H9 (cell line): ENCODE measurements at regions not wholly inside any gene's neighbourhood (a gene's known extent, or its start where the extent isn't known, plus 50 kb on each side); places are given as distances from the start of the nearest gene placed in this dataset.

Experiments used
- DNase-seq: peaks from one replicate; pipeline ENCODE4 v3.0.0-alpha.2; 2017
- H2AFZ ChIP-seq: one replicate; pipeline ENCODE4 v1.6.1; 2013; ENCODE audit warnings: mild to moderate bottlenecking, low read length, control low read depth, moderate library complexity
- H2AK5ac ChIP-seq: 2 replicates; pipeline ENCODE4 v1.6.1; 2013; ENCODE audit warnings: low read length, control low read depth, mixed read lengths; ENCODE audit not compliant: insufficient read length
- H2BK120ac ChIP-seq: one replicate; pipeline ENCODE4 v1.6.1; 2013; ENCODE audit warnings: low read depth, mild to moderate bottlenecking, low read length, control low read depth, inconsistent platforms; ENCODE audit not compliant: poor library complexity, severe bottlenecking
- H2BK12ac ChIP-seq: 2 replicates; pipeline ENCODE4 v1.6.1; 2013; ENCODE audit warnings: low read length, control low read depth, mixed read lengths, low read depth; ENCODE audit not compliant: insufficient read length
- H2BK15ac ChIP-seq: 2 replicates; pipeline ENCODE4 v1.6.1; 2013; ENCODE audit warnings: low read depth, low read length, control low read depth
- H2BK20ac ChIP-seq: one replicate; pipeline ENCODE4 v1.6.1; 2013; ENCODE audit warnings: low read depth, mild to moderate bottlenecking, low read length, control low read depth, inconsistent platforms; ENCODE audit not compliant: poor library complexity, severe bottlenecking
- H2BK5ac ChIP-seq: 2 replicates; pipeline ENCODE4 v1.6.1; 2013; ENCODE audit warnings: low read length, control low read depth, mixed read lengths; ENCODE audit not compliant: insufficient read length
- H3K14ac ChIP-seq: 2 replicates; pipeline ENCODE4 v1.6.1; 2013; ENCODE audit warnings: low read length, control low read depth; ENCODE audit not compliant: insufficient read depth
- H3K18ac ChIP-seq: 2 replicates; pipeline ENCODE4 v1.6.1; 2013; ENCODE audit warnings: low read depth, mild to moderate bottlenecking, mixed read lengths, low read length, control low read depth; ENCODE audit not compliant: insufficient read length
- H3K23ac ChIP-seq: 2 replicates; pipeline ENCODE4 v1.6.1; 2013; ENCODE audit warnings: low read length, control low read depth, mixed read lengths, low read depth; ENCODE audit not compliant: insufficient read length
- H3K23me2 ChIP-seq: 2 replicates; pipeline ENCODE4 v1.6.1; 2013; ENCODE audit warnings: low read depth, mild to moderate bottlenecking, mixed read lengths, low read length, control low read depth; ENCODE audit not compliant: insufficient read length, poor library complexity, severe bottlenecking
- H3K27ac ChIP-seq: 2 replicates; pipeline ENCODE4 v1.5.1; 2013; ENCODE audit warnings: low read length, control low read depth, mixed read lengths, low read depth; ENCODE audit not compliant: insufficient read length
- H3K27me3 ChIP-seq: 2 replicates; pipeline ENCODE4 v1.6.1; 2013; ENCODE audit warnings: low read length, control low read depth, inconsistent platforms; ENCODE audit not compliant: insufficient read depth
- H3K4ac ChIP-seq: 2 replicates; pipeline ENCODE4 v1.6.1; 2013; ENCODE audit warnings: low read depth, mild to moderate bottlenecking, control low read depth, inconsistent platforms, low read length, moderate library complexity
- H3K4me1 ChIP-seq: 2 replicates; pipeline ENCODE4 v1.6.1; 2013; ENCODE audit warnings: low read length, control low read depth, inconsistent platforms; ENCODE audit not compliant: insufficient read depth
- H3K4me2 ChIP-seq: 2 replicates; pipeline ENCODE4 v1.6.1; 2013; ENCODE audit warnings: low read length, control low read depth, mixed read lengths; ENCODE audit not compliant: insufficient read length, insufficient read depth
- H3K56ac ChIP-seq: 2 replicates; pipeline ENCODE4 v1.6.1; 2013; ENCODE audit warnings: low read depth, mild to moderate bottlenecking, mixed read lengths, low read length, control low read depth; ENCODE audit not compliant: insufficient read length
- H3K79me1 ChIP-seq: 2 replicates; pipeline ENCODE4 v1.6.1; 2013; ENCODE audit warnings: low read depth, mild to moderate bottlenecking, moderate library complexity, low read length, control low read depth, inconsistent platforms; ENCODE audit not compliant: insufficient read depth, poor library complexity, severe bottlenecking
- H3K79me2 ChIP-seq: 2 replicates; pipeline ENCODE4 v1.6.1; 2013; ENCODE audit warnings: low read length, control low read depth, inconsistent platforms; ENCODE audit not compliant: insufficient read depth
- H3K9ac ChIP-seq: 2 replicates; pipeline ENCODE4 v1.6.1; 2013; ENCODE audit warnings: low read length, control low read depth, mixed read lengths; ENCODE audit not compliant: insufficient read length; ENCODE audit errors: extremely low read depth
- H3K9me3 ChIP-seq: one replicate; pipeline ENCODE4 v1.6.1; 2013; ENCODE audit warnings: low read depth, low read length, inconsistent platforms; ENCODE audit not compliant: control insufficient read depth
- H3T11ph ChIP-seq: one replicate; pipeline ENCODE4 v1.6.1; 2013; ENCODE audit warnings: mild to moderate bottlenecking, low read length, control low read depth, inconsistent platforms
- H4K20me1 ChIP-seq: one replicate; pipeline ENCODE4 v1.6.1; 2013; ENCODE audit not compliant: control insufficient read depth, insufficient read length, insufficient read depth
- H4K5ac ChIP-seq: 2 replicates; pipeline ENCODE4 v1.6.1; 2013; ENCODE audit warnings: low read depth, mild to moderate bottlenecking, mixed read lengths, low read length, control low read depth; ENCODE audit not compliant: insufficient read length
- H4K8ac ChIP-seq: replicated peaks from 2 replicates; pipeline ENCODE4 v1.6.1; 2013; ENCODE audit warnings: low read length, control low read depth, mixed read lengths, low read depth; ENCODE audit not compliant: insufficient read length
- H4K91ac ChIP-seq: 2 replicates; pipeline ENCODE4 v1.6.1; 2013; ENCODE audit warnings: low read depth, mild to moderate bottlenecking, moderate library complexity, mixed read lengths, low read length, control low read depth; ENCODE audit not compliant: insufficient read length
- H3K27ac Mint-ChIP-seq, 3 experiments: 2 replicates in 2 of 3; 3 replicates in 1 of 3; pipeline ENCODE4 v1.8.0; 2020 to 2021; ENCODE audit warnings: mixed read lengths in 3 of 3, mild to moderate bottlenecking in 1 of 3, moderate library complexity in 1 of 3
- H3K27me3 Mint-ChIP-seq: 2 replicates; pipeline ENCODE4 v1.8.0; 2021; ENCODE audit warnings: low read depth, mild to moderate bottlenecking, moderate library complexity, mixed read lengths
- H3K36me3 Mint-ChIP-seq, 3 experiments: 2 replicates in 2 of 3; 3 replicates in 1 of 3; pipeline ENCODE4 v1.8.0; 2020 to 2021; ENCODE audit warnings: low read depth in 3 of 3, mixed read lengths in 3 of 3; ENCODE audit not compliant: insufficient read depth in 1 of 3
- H3K4me1 Mint-ChIP-seq, 2 experiments: 2 replicates each; pipeline ENCODE4 v1.8.0; 2020; ENCODE audit warnings: mixed read lengths in 2 of 2
- H3K4me3 Mint-ChIP-seq, 2 experiments: 2 replicates in 1 of 2; 3 replicates in 1 of 2; pipeline ENCODE4 v1.8.0; 2020 to 2021; ENCODE audit warnings: mild to moderate bottlenecking in 2 of 2, mixed read lengths in 2 of 2, moderate library complexity in 1 of 2
- H3K9me3 Mint-ChIP-seq, 2 experiments: 2 replicates in 1 of 2; 3 replicates in 1 of 2; pipeline ENCODE4 v1.8.0; 2020; ENCODE audit warnings: mild to moderate bottlenecking in 2 of 2, mixed read lengths in 2 of 2, moderate library complexity in 1 of 2
- WGBS: extraction: QIAGEN DNeasy Blood & Tissue Kit; methylation state at CpG from one replicate; pipeline ENCODE4 v1.1.7; 2013; ENCODE audit warnings: missing lambda C conversion rate, low lambda C conversion rate, mixed read lengths; ENCODE audit not compliant: insufficient read length; ENCODE audit errors: extremely low coverage; 5-methylcytosine and 5-hydroxymethylcytosine counted together
- TF ChIP-seq, protein P1 (sequence below): fragments of 200-600 bp; sonication (generic); conservative IDR thresholded peaks from 3 replicates; pipeline ENCODE4 v1.8.0; 2021; ENCODE audit warnings: antibody characterized with exemption, mild to moderate bottlenecking

GRCh38 chr3:88267-88666 is 108.3 kb upstream of the CHL1 start:
- H2AFZ ChIP-seq = no peak overlapping the region
- no peaks in the 10 kb centered on the region for H3K27me3 Mint-ChIP-seq

More at GRCh38 chr3:88267-88666, 108.3 kb upstream of the CHL1 start:
- H3K4me1 Mint-ChIP-seq = no peaks in the 10 kb centered on the region
- H3K36me3 Mint-ChIP-seq = no peaks in the 10 kb centered on the region
- no peak overlapping the region for H3K9ac ChIP-seq
- H3K23me2 ChIP-seq = no peaks in the 10 kb centered on the region
- no peaks in the 10 kb centered on the region for H3K9me3 ChIP-seq
- H2BK20ac ChIP-seq = no peak overlapping the region
- no peak overlapping the region for H3K4ac ChIP-seq
- H2BK120ac ChIP-seq = no peak overlapping the region
- H3K4me1 ChIP-seq = no peaks in the 10 kb centered on the region
- no peak overlapping the region for H3K23ac ChIP-seq
- H3K4me3 Mint-ChIP-seq = no peak overlapping the region
- H3K27ac Mint-ChIP-seq = no peak overlapping the region
- no peak overlapping the region for H3K56ac ChIP-seq
- H3K79me2 ChIP-seq = no peaks in the 10 kb centered on the region
- WGBS = no CpG with 5 or more reads among the region's 1 CpG
- H2BK5ac ChIP-seq = no peak overlapping the region
- no peak overlapping the region for H2BK15ac ChIP-seq
- H3T11ph ChIP-seq = no peak overlapping the region
- H3K4me2 ChIP-seq = no peak overlapping the region
- DNase-seq = no peak
- no peak overlapping the region for H4K8ac ChIP-seq
- H3K9me3 Mint-ChIP-seq = no peaks in the 10 kb centered on the region
- TF ChIP-seq, protein P1, sequence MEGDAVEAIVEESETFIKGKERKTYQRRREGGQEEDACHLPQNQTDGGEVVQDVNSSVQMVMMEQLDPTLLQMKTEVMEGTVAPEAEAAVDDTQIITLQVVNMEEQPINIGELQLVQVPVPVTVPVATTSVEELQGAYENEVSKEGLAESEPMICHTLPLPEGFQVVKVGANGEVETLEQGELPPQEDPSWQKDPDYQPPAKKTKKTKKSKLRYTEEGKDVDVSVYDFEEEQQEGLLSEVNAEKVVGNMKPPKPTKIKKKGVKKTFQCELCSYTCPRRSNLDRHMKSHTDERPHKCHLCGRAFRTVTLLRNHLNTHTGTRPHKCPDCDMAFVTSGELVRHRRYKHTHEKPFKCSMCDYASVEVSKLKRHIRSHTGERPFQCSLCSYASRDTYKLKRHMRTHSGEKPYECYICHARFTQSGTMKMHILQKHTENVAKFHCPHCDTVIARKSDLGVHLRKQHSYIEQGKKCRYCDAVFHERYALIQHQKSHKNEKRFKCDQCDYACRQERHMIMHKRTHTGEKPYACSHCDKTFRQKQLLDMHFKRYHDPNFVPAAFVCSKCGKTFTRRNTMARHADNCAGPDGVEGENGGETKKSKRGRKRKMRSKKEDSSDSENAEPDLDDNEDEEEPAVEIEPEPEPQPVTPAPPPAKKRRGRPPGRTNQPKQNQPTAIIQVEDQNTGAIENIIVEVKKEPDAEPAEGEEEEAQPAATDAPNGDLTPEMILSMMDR = no peak
- H2BK12ac ChIP-seq = no peak overlapping the region
- no peaks in the 10 kb centered on the region for H3K79me1 ChIP-seq
- H4K20me1 ChIP-seq = no peaks in the 10 kb centered on the region
- H3K14ac ChIP-seq = no peak overlapping the region
- no peaks in the 10 kb centered on the region for H3K27me3 ChIP-seq
- H3K18ac ChIP-seq = no peak overlapping the region
- no peak overlapping the region for H3K27ac ChIP-seq
- no peak overlapping the region for H4K5ac ChIP-seq
- no peak overlapping the region for H2AK5ac ChIP-seq
- no peak overlapping the region for H4K91ac ChIP-seq
